Karpas-422 (cell line): ENCODE measurements at regions not wholly inside any gene's neighbourhood (a gene's known extent, or its start where the extent isn't known, plus 50 kb on each side); places are given as distances from the start of the nearest gene placed in this dataset.
"Not testable (repeated sequence)": the region's sequence is repeated elsewhere in the genome, so short reads cannot be mapped to it uniquely, and the experiment has no call there.

Experiments
- DNase-seq: peaks from one replicate; pipeline ENCODE4 v3.0.0-alpha.2; 2015
- H2AFZ ChIP-seq: fragments of 200-600 bp; sonication (generic); 2 replicates; pipeline ENCODE4 v1.6.1; 2014; ENCODE audit warnings: antibody characterized with exemption, low read length, mixed read lengths
- H3K27ac ChIP-seq: fragments of 200-600 bp; sonication (generic); 2 replicates; pipeline ENCODE4 v1.5.1; 2014; ENCODE audit warnings: mild to moderate bottlenecking, low read length, moderate library complexity
- H3K27me3 ChIP-seq: fragments of 200-600 bp; sonication (generic); 2 replicates; pipeline ENCODE4 v1.6.1; 2014; ENCODE audit warnings: low read length, mixed read lengths
- H3K36me3 ChIP-seq: fragments of 200-600 bp; sonication (generic); 2 replicates; pipeline ENCODE4 v1.6.1; 2014; ENCODE audit warnings: low read length, mixed read lengths; ENCODE audit not compliant: insufficient read depth
- H3K4me1 ChIP-seq: fragments of 200-600 bp; sonication (generic); 2 replicates; pipeline ENCODE4 v1.6.1; 2014; ENCODE audit warnings: mild to moderate bottlenecking, low read length, mixed read lengths
- H3K4me2 ChIP-seq: fragments of 200-600 bp; sonication (generic); 2 replicates; pipeline ENCODE4 v1.6.1; 2014; ENCODE audit warnings: low read length, low read depth, mild to moderate bottlenecking; ENCODE audit not compliant: poor library complexity, severe bottlenecking
- H3K4me3 ChIP-seq: fragments of 200-600 bp; sonication (generic); 2 replicates; pipeline ENCODE4 v1.5.1; 2014; ENCODE audit warnings: mild to moderate bottlenecking, antibody characterized with exemption, low read length, mixed read lengths
- H3K79me2 ChIP-seq: fragments of 200-600 bp; sonication (generic); 2 replicates; pipeline ENCODE4 v1.6.1; 2014; ENCODE audit warnings: mild to moderate bottlenecking, low read length, mixed read lengths
- H3K9ac ChIP-seq: fragments of 200-600 bp; sonication (generic); 2 replicates; pipeline ENCODE4 v1.6.0; 2014; ENCODE audit warnings: low read length
- H3K9me2 ChIP-seq: fragments of 200-600 bp; sonication (generic), shearing (Covaris generic); replicated peaks from 2 replicates; pipeline ENCODE4 v1.6.0; 2014; ENCODE audit warnings: mild to moderate bottlenecking, low read length, moderate library complexity; ENCODE audit not compliant: insufficient read depth
- H3K9me3 ChIP-seq: fragments of 300-700, 200-600 bp; sonication (generic); 2 replicates; pipeline ENCODE4 v1.6.1; 2014; ENCODE audit warnings: low read length, mixed read lengths
- H4K20me1 ChIP-seq: fragments of 200-600 bp; sonication (generic); 2 replicates; pipeline ENCODE4 v1.6.1; 2014; ENCODE audit warnings: mild to moderate bottlenecking, antibody characterized with exemption, low read length, low read depth; ENCODE audit not compliant: insufficient read depth

- no peaks in the 10 kb centered on the region for H3K36me3 ChIP-seq
- no peaks in the 10 kb centered on the region for H3K27me3 ChIP-seq
- no peak overlapping the region for H3K9ac ChIP-seq
- no peaks in the 10 kb centered on the region for H3K79me2 ChIP-seq
- H3K9me3 ChIP-seq, result no peaks in the 10 kb centered on the region
- H3K4me1 ChIP-seq, result no peaks in the 10 kb centered on the region
- no peak overlapping the region for H3K27ac ChIP-seq
- no peaks in the 10 kb centered on the region for H4K20me1 ChIP-seq
- H3K4me3 ChIP-seq, result no peak overlapping the region
- no peak overlapping the region for H2AFZ ChIP-seq
- no peak overlapping the region for H3K4me2 ChIP-seq
- DNase-seq, result no peak
- H3K9me2 ChIP-seq, result no peaks in the 10 kb centered on the region
Measured at GRCh38 chr6:156193381-156193780, 583.8 kb upstream of the ARID1B start.

DNA sequence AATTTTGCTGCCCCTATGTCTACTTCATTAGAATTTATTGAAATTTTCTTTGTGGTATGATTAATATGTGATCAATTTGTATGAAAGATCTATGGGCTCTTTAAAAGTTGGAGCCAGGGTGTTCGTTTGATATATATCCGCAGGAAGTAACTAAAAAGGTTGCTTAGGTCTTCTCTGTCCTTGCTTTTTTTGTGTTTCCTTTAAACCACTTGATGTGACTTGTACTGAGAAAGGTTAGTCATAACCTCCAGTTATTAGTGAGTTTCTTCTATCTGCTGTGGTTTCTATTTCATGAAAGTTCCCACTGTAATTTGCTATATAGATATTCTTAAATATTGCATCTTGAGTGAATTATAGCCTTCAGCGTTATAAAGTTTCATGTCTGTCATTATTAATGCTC, 585.3 kb upstream of the ARID1B start:
- Histone ChIP-seq H4K20me1 (no peaks in the 10 kb centered on the region), H2AFZ (no peak overlapping the region), H3K9ac (no peak overlapping the region), H3K9me3 (no peaks in the 10 kb centered on the region), H3K27ac (no peak overlapping the region), H3K9me2 (no peaks in the 10 kb centered on the region), H3K79me2 (no peaks in the 10 kb centered on the region), H3K4me2 (no peak overlapping the region), H3K36me3 (no peaks in the 10 kb centered on the region), H3K4me1 (no peaks in the 10 kb centered on the region), H3K4me3 (no peak overlapping the region), H3K27me3 (no peaks in the 10 kb centered on the region)
- no peak for DNase-seq

DNA sequence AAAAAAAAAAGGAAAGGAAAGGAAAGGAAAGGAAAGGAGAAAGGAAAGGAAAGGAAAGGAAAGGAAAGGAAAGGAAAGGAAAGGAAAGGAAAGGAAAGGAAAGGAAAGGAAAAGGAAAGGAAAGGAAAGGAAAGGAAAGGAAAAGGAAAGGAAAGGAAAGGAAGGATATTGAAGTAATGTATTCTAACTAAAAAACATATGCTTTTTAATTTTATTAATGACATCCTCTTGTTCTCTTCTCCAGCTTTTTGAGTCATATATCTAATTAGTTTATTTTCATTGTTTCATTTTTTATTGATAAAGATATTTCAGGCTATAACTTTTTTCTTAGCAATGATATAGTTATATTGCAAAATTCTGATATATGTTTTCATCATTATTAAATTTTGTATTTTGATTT, 585.8 kb upstream of the ARID1B start:
- H3K79me2 ChIP-seq, result not testable (repeated sequence)

DNA sequence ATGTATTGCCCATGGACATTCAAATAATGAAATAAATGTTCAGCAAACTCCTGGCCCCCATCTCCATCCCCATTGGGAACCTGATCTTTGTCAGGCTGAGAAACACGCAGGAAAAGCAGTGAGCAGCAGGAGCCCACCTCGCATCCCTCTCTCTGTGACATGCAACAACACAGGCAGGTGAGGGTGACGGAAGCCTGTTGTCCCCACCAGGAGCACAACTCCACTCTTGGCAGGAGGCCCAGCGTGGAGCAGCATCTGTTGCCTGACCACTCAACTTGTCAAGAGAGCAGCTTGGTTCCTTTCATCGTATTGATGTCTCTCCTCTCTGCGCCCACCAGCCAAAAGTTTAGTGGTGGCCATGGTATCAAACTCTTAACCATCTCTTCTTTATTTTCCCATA, 586.9 kb upstream of the ARID1B start:
- DNase-seq, result peak; percentile 28
- Histone ChIP-seq H3K27ac (no peak overlapping the region), H2AFZ (no peak overlapping the region), H4K20me1 (no peaks in the 10 kb centered on the region), H3K36me3 (no peaks in the 10 kb centered on the region), H3K4me3 (no peak overlapping the region), H3K4me2 (no peak overlapping the region), H3K9me3 (no peaks in the 10 kb centered on the region), H3K4me1 (no peaks in the 10 kb centered on the region), H3K27me3 (no peaks in the 10 kb centered on the region), H3K9ac (no peak overlapping the region), H3K9me2 (no peaks in the 10 kb centered on the region), H3K79me2 (no peaks in the 10 kb centered on the region)

More for the DNA sequence above, 585.8 kb upstream of the ARID1B start:
- not testable (repeated sequence) for DNase-seq, H3K4me1 ChIP-seq, H4K20me1 ChIP-seq, H2AFZ ChIP-seq, H3K36me3 ChIP-seq, H3K9ac ChIP-seq, H3K27ac ChIP-seq, H3K4me2 ChIP-seq, H3K4me3 ChIP-seq, H3K9me2 ChIP-seq, H3K27me3 ChIP-seq, H3K9me3 ChIP-seq

DNA sequence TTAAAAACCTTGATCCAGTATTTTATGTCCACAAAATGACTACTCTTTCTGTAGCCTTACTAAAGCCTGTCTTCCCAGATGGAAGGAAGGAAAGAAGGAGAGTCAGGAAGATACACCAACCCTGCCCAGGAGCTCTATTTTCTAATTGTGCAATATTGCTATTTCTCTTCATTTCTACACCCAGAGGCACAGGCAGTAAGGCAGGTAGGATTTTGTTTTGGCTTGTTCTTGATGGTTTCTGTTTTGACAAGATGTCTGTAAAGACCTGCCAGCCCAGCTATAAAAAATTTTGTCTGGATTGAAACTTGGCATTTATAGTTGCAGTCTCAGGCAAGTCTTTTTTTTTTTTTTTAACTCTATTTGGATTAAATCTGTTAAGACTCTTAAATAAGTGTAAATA, 587.5 kb upstream of the ARID1B start:
- Histone ChIP-seq H3K9me2 (no peaks in the 10 kb centered on the region), H3K27me3 (no peaks in the 10 kb centered on the region), H3K9me3 (no peaks in the 10 kb centered on the region), H3K4me1 (no peaks in the 10 kb centered on the region), H3K4me3 (no peak overlapping the region), H3K27ac (no peak overlapping the region), H3K4me2 (no peak overlapping the region), H2AFZ (no peak overlapping the region), H3K79me2 (no peaks in the 10 kb centered on the region), H3K9ac (no peak overlapping the region), H4K20me1 (no peaks in the 10 kb centered on the region), H3K36me3 (no peaks in the 10 kb centered on the region)
- DNase-seq, result peak; percentile 5

GRCh38 chr6:156189195-156189594, 588.0 kb upstream of the ARID1B start:
- Histone ChIP-seq H2AFZ (no peak overlapping the region), H3K9me3 (no peaks in the 10 kb centered on the region), H3K4me2 (no peak overlapping the region), H4K20me1 (no peaks in the 10 kb centered on the region), H3K9ac (no peak overlapping the region), H3K27me3 (no peaks in the 10 kb centered on the region), H3K4me3 (no peak overlapping the region), H3K27ac (no peak overlapping the region), H3K4me1 (no peaks in the 10 kb centered on the region), H3K79me2 (no peaks in the 10 kb centered on the region), H3K9me2 (no peaks in the 10 kb centered on the region), H3K36me3 (no peaks in the 10 kb centered on the region)
- DNase-seq, result peak; percentile 22

GRCh38 chr6:156185113-156185512, 592.1 kb upstream of the ARID1B start:
- no peak overlapping the region for H3K4me2 ChIP-seq
- H3K36me3 ChIP-seq, result no peaks in the 10 kb centered on the region
- H3K27ac ChIP-seq, result no peak overlapping the region
- H4K20me1 ChIP-seq, result no peaks in the 10 kb centered on the region
- no peaks in the 10 kb centered on the region for H3K9me2 ChIP-seq
- H3K4me1 ChIP-seq, result no peaks in the 10 kb centered on the region
- H2AFZ ChIP-seq, result no peak overlapping the region
- no peak overlapping the region for H3K9ac ChIP-seq
- DNase-seq, result peak; percentile 9
- no peaks in the 10 kb centered on the region for H3K79me2 ChIP-seq
- H3K4me3 ChIP-seq, result no peak overlapping the region
- H3K27me3 ChIP-seq, result no peaks in the 10 kb centered on the region
- H3K9me3 ChIP-seq, result no peaks in the 10 kb centered on the region

DNA sequence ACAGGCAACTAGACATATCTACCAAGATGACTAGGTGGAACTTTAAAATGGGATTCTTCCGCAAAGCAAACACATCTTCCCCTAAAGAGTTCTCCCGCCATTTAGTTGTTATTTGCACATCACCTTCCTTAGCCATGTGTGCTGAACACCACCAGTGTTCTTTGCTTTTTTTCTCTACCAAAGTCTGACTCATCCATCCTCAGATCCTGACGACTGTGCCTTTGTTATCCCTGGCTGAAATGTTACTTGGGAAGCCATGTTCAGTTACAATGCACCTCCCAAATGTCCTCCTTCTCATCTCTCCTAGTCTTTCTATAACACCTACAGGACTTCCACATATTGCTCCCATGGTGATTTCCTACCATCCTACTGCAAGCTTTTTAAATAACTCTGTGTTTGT, 593.5 kb upstream of the ARID1B start:
- Histone ChIP-seq H2AFZ (no peak overlapping the region), H3K9me2 (no peaks in the 10 kb centered on the region), H3K9me3 (no peaks in the 10 kb centered on the region), H3K4me2 (no peak overlapping the region), H3K9ac (no peak overlapping the region), H3K36me3 (no peaks in the 10 kb centered on the region), H3K4me1 (no peaks in the 10 kb centered on the region), H3K27ac (no peak overlapping the region), H3K4me3 (no peak overlapping the region), H3K27me3 (no peaks in the 10 kb centered on the region), H4K20me1 (no peaks in the 10 kb centered on the region), H3K79me2 (no peaks in the 10 kb centered on the region)
- no peak for DNase-seq

DNA sequence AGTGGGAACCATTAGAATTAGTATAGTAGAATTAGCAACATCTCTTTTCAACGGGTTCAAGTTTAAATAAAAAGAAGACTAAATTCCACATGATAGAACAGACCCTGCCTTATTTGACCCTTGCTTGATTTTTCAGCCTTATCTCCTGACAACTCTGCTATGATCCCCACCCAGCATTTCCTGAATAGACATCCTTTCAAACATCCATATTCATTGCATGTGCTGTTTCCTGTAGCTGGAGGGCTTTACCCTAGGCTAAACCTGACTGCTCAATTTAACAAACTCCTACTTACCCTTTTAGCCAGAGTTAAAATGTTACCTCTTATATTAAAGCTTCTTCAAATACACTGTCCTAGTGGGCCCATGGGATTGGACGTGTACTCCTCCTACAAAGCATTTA, 594.8 kb upstream of the ARID1B start:
- Histone ChIP-seq H3K27me3 (no peaks in the 10 kb centered on the region), H4K20me1 (no peaks in the 10 kb centered on the region), H3K9ac (no peak overlapping the region), H3K4me1 (no peaks in the 10 kb centered on the region), H3K4me2 (no peak overlapping the region), H3K9me2 (no peaks in the 10 kb centered on the region), H3K9me3 (peaks cover 6% of the 10 kb centered on the region; the same call in 1 of the 2 replicates), H3K36me3 (no peaks in the 10 kb centered on the region), H3K27ac (no peak overlapping the region), H2AFZ (no peak overlapping the region), H3K4me3 (no peak overlapping the region), H3K79me2 (no peaks in the 10 kb centered on the region)
- peak; percentile 15 for DNase-seq
